Ammon's horn (tissue), 1 donor: ENCODE measurements at regions not wholly inside any gene's neighbourhood (a gene's known extent, or its start where the extent isn't known, plus 50 kb on each side); places are given as distances from the start of the nearest gene placed in this dataset.
"Not testable (repeated sequence)": the region's sequence is repeated elsewhere in the genome, so short reads cannot be mapped to it uniquely, and the experiment has no call there.

ENCODE experiments used
- DNase-seq: peaks from one replicate; pipeline ENCODE4 v3.0.0-alpha.2; 2016; ENCODE audit warnings: low spot score

- not testable (repeated sequence) for DNase-seq
These were observed 1430.4 kb downstream of the TSPY10 start for GRCh38 chrY:10958122-10958521.

GRCh38 chrY:10973422-10973821 is 1445.7 kb downstream of the TSPY10 start:
- no peak for DNase-seq

DNA sequence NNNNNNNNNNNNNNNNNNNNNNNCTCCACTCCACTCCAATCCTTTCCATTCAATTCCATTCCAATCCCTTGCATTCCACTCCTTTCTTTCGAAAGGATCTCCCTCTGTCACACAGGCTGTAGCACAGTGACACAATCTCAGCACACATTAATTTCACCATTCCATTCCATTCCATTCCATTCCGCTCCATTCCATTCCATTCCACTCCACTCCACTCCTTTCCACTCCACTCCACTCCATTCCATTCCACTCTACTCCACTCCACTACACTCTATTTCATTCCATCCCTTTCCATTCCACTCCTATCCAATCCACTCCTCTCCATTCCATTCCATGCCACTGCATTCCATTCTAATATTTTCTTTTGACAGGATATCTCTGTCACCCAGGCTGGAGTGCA is 1459.0 kb downstream of the TSPY10 start:
- no peak for DNase-seq

DNA sequence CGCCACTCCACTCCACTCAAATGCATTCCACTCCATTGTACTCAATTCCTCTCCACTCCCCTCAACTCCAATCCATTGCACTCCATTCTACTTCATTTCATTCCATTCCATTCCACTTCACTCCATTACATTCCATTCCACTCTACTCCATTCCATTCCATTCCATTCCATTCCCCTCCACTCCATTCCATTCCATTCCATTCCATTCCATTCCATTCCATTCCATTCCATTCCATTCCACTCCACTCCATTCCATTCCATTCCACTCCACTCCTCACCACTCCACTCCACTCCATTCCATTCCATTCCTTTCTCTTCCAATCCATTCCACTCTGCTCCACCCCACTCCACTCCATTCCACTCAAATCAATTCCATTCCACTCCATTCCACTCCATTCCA is 1459.9 kb downstream of the TSPY10 start:
- DNase-seq = no peak

GRCh38 chrY:10993955-10994354 is 1466.3 kb downstream of the TSPY10 start:
- DNase-seq = no peak

GRCh38 chrY:10999715-11000114 is 1472.0 kb downstream of the TSPY10 start:
- not testable (repeated sequence) for DNase-seq

DNA sequence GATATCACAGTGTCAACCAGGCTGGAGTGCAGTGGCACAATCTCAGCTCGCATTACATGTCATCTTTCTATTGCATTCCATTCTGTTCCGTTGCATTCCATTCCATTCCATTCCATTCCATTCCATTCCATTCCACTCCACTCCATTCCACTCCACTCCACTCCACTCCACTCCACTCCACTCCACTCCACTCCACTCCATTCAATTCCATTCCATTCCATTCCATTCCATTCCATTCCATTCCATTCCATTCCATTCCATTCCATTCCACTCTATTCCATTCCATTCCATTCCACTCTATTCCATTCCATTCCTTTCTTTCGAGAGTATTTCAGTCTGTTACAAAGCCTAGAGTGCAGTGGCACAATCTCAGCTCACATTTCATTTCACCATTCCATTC is 1486.5 kb downstream of the TSPY10 start:
- not testable (repeated sequence) for DNase-seq

GRCh38 chrY:11022734-11023133 is 1495.1 kb downstream of the TSPY10 start:
- DNase-seq = no peak

- no peak for DNase-seq
These were observed 1516.7 kb downstream of the TSPY10 start for GRCh38 chrY:11044234-11044883.

DNA sequence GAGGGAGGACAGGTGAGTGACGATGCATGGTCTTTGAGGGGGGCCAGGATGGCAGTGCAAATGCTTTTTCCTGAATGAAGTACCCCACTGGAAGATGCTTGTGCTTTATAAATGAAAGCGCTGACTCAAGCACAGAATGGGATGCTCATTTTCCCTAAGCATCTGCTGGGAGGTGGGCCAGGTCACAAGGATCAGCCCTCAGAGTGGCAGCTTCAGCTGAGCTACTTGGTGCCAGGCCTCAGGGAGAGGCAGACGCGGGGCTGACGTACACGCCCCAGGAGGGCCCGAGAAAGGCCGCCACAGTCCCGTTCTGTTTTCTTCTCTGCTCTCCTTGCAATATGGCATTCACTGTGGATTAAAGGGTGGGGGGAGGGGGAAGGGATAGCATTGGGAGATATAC is 1535.8 kb downstream of the TSPY10 start:
- peak; percentile 40 for DNase-seq

- peak; percentile 1 for DNase-seq
These were observed 1536.3 kb downstream of the TSPY10 start for GRCh38 chrY:11063960-11064359.

GRCh38 chrY:11064376-11064775 is 1536.7 kb downstream of the TSPY10 start:
- peak; percentile 89 for DNase-seq

GRCh38 chrY:11069271-11069670 is 1541.6 kb downstream of the TSPY10 start:
- no peak for DNase-seq

DNA sequence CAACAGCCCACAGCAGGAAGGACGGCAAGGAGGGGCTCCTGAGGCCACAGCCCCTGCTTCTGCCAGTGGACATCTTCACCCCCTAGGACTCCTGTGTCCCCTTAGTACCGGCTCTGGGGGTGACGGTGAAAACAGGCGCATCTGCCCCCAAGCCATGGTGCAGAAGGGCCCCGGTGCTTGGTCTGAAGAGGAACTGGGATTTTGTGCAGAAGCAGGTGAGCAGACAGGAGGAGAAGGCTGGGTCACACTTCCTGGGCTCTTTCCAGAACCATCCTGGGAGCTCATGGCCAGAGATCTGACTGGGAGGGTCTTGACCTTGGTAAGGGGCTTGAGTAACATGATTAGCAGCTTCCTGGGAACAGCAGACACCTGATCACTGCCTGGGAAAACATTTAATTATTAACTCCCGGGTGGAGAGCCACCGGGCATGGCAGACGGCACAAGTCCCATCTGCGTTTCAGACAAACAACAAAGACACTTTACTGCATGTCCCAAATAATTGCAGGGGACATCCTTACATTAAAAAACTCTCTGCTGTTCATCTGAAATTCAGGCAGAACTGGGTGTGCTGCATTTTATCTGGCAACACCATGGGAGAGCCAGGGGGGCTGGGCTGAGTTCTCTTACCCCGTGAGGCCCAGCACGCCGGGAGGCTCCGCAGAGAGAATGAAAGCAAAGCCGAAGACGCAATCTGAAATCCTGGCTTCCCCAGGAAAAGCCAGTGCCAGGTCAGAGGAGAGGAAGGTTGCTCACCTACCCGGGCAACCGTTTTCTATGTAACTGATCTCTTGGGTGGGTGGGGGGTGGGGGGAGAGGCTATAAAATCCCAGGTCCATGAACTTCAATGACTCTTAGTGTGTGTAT is 1542.8 kb downstream of the TSPY10 start:
- no peak for DNase-seq

GRCh38 chrY:11085801-11086200 is 1558.1 kb downstream of the TSPY10 start:
- not testable (repeated sequence) for DNase-seq

GRCh38 chrY:11097498-11097897 is 1569.8 kb downstream of the TSPY10 start:
- not testable (repeated sequence) for DNase-seq

- DNase-seq = not testable (repeated sequence)
These were observed 1570.7 kb downstream of the TSPY10 start for GRCh38 chrY:11098419-11098818.

GRCh38 chrY:11099004-11099403 is 1571.3 kb downstream of the TSPY10 start:
- DNase-seq = no peak

GRCh38 chrY:11100472-11100871 is 1572.8 kb downstream of the TSPY10 start:
- not testable (repeated sequence) for DNase-seq

GRCh38 chrY:11102987-11103386 is 1575.3 kb downstream of the TSPY10 start:
- not testable (repeated sequence) for DNase-seq

DNA sequence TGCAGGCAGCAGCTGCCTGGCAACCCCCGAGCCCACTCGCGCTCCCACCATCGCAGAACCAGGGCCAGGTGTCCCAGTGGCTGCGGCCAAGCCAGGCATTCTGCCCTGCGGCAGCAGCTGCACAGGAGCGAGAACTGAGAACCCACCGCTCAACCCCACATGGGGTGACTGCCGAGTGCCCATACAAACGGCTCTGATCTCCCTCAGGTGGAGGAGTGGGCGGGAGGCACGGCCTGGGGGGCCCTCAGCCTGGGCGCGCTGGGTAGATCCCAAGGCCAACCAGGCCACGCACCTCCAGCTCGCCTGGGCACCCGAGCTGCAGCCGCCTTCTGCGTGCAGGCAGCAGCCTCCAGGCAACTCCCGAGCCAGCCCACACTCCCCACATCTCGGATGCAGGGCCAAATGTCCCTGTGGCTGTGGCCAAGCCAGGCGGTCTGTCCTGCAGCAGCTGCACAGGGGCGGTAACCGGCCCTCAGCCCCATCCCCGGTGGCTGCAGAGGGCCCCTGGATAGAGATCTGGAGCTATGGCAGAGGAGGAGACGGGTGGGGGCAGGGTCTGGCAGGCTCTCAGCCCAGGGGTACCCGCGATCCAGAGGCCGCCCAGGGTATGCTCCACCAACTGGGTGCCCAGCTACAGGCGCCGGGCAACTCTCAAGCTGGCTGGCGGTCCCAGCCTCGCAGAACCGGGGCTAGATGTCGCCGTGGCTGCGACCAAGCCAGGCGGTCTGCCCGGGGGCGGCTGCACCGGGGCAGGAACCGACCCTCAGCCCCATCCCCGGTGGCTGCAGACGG is 1579.6 kb downstream of the TSPY10 start:
- not testable (repeated sequence) for DNase-seq

GRCh38 chrY:11151724-11152123 is 1549.3 kb upstream of the USP9Y start:
- DNase-seq = not testable (repeated sequence)
